Aorta (tissue), 5 donors: ENCODE measurements at regions not wholly inside any gene's neighbourhood (a gene's known extent, or its start where the extent isn't known, plus 50 kb on each side); places are given as distances from the start of the nearest gene placed in this dataset.

Experiments used
- ATAC-seq: fragments of 200-7000 bp; cut with Tn5 transposase; one replicate; pipeline ENCODE4 v1.9.1; 2022; ENCODE audit warnings: moderate library complexity; ENCODE audit not compliant: low FRiP score
- DNase-seq, 2 donors: peaks; one replicate each; pipeline ENCODE4 v3.0.0-alpha.2; 2020
- H3K27ac ChIP-seq, 2 donors: one replicate each; pipeline ENCODE4 v1.5.1; 2013; ENCODE audit warnings: low read length in 2 of 2, mild to moderate bottlenecking in 2 of 2, moderate library complexity in 2 of 2, control low read depth in 1 of 2, inconsistent platforms in 1 of 2, low read depth in 1 of 2
- H3K27me3 ChIP-seq, 2 donors: one replicate each; pipeline ENCODE4 v1.6.1; 2013; ENCODE audit warnings: control low read depth in 1 of 2, low read length in 1 of 2, mild to moderate bottlenecking in 1 of 2, moderate library complexity in 1 of 2; ENCODE audit not compliant: insufficient read depth in 2 of 2, control insufficient read depth in 1 of 2
- H3K36me3 ChIP-seq, 2 donors: one replicate each; pipeline ENCODE4 v1.6.1; 2013; ENCODE audit warnings: control low read depth in 1 of 2, low read length in 1 of 2, mild to moderate bottlenecking in 1 of 2; ENCODE audit not compliant: insufficient read depth in 2 of 2, control insufficient read depth in 1 of 2
- H3K4me1 ChIP-seq, 2 donors: one replicate each; pipeline ENCODE4 v1.6.1; 2013; ENCODE audit warnings: low read length in 2 of 2, control low read depth in 1 of 2, mild to moderate bottlenecking in 1 of 2, moderate library complexity in 1 of 2; ENCODE audit not compliant: insufficient read depth in 2 of 2, control insufficient read depth in 1 of 2
- H3K4me3 ChIP-seq, 2 donors: one replicate each; pipeline ENCODE4 v1.5.1; 2013; ENCODE audit warnings: low read length in 2 of 2, control low read depth in 1 of 2, mild to moderate bottlenecking in 1 of 2
- H3K9me3 ChIP-seq: one replicate; pipeline ENCODE4 v1.6.1; 2013; ENCODE audit warnings: mild to moderate bottlenecking, low read length; ENCODE audit not compliant: control insufficient read depth
- WGBS, 2 donors: extraction: QIAGEN DNeasy Blood & Tissue Kit; methylation state at CpG; one replicate each; pipeline ENCODE4 v1.1.7; 2013; 5-methylcytosine and 5-hydroxymethylcytosine counted together
- intact Hi-C, 2 donors: fragments of 100-400 bp; cut with DNase I; formaldehyde crosslinking; loops; one replicate each; pipeline versions ENCODE4 v1.14.2 to v1.15.0; 2022
- donor health status: healthy with polysubstance abuse.
- donor health status: Bipolar disorder and iron deficiency.
- donor health status: DM: no; HTN: no; CAD: no.
- donor health status: DM: no; HTN: no; CAD: no.
- donor health status: DM: yes; HTN: yes; CAD: no.

DNA sequence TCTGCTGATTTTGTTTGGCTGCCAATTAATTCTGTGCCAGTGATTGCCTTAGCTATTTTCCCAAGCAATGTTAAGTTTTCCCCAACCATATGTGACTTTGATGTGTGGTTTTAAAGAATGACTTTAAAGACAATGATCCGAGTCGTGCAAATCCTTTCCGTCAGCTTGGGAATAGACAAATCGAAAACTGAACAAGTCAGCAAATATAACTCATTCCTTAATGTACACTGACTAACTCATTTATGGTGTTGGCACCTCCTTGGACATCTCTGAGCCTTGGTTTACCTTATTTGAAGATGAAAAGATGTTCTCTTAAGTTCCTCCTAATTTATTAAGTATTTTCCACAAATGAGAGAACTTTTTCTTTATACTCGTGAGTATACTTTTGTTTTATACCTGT lies 249.4 kb upstream of the SLCO3A1 start:
- Histone ChIP-seq H3K27ac (no peak overlapping the region), H3K36me3 (no peaks in the 10 kb centered on the region), H3K4me3 (no peak overlapping the region), H3K4me1 (no peaks in the 10 kb centered on the region), H3K9me3 (peaks cover 2% of the 10 kb centered on the region), H3K27me3 (no peaks in the 10 kb centered on the region)
- intact Hi-C loops = no loop called here
- ATAC-seq (no peak), DNase-seq (no peak)
- WGBS, 2 donors = 67 to 71% methylated on average over 5 of the region's 5 CpGs

DNA sequence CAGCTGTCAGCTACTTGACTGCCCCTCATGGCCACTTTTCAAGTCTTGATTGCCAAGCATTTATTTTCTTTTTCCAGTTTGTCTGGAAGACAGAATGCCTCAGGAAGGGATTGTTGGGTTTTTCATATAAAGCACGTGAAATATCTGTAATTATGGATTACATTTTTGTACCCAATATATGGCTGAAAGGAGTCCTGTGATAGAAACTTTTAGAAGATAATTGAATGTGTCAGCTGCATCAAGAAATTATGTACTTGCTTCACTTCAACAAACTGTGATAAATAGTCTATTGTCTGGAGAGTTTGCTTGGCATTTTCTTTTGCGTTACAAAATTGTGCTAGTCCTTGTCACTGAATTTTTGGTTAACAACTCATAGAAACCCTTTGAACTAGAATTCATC lies 247.9 kb upstream of the SLCO3A1 start:
- Histone ChIP-seq H3K36me3 (no peaks in the 10 kb centered on the region), H3K27ac (no peak overlapping the region), H3K9me3 (peaks cover 2% of the 10 kb centered on the region), H3K4me1 (no peaks in the 10 kb centered on the region), H3K27me3 (peaks cover 0 to 1% of the 10 kb centered on the region in 2 donors), H3K4me3 (no peak overlapping the region)
- 14 to 29% methylated on average over 2 of the region's 2 CpGs for WGBS, 2 donors
- intact Hi-C loops = no loop called here
- ATAC-seq (no peak), DNase-seq (no peak)

DNA sequence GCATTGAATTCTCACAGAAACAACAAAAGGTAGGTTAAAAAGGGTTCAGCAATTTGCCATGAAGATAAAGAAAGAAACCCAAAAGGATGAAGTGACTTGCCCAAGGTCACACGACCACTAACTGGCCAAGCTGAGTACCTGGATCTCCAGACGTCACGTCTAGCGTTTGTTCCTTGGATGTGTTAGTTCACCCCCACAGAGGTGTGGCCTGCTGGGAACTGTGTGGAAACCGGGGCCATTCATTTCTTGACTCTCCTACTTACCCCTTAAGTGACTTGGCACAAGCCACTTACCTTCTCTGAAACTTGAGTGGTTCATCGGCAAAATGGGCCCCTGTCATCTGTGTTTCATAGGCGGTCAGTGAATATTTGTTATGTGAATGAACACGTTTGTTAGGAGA lies 244.3 kb upstream of the SLCO3A1 start:
- no peak for ATAC-seq

DNA sequence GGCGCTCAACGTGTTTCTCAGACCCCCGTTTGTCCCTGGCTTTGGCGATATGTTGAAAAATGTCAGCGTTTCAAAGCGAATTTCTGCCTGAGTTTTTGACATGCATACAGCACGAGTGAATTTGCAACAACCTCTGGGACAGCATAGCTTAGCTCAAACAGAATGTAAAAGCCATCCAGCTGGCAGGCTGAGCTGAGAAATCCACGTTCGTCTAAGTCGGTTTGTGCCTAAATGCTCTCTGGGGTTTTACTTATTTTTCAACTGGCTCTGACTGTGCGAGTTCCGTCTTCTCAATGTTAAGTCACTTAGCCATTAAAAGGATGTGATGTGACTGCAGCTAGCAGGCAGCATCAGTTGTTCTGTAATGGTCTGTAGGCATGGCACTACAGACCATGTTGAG lies 243.5 kb upstream of the SLCO3A1 start:
- ATAC-seq (no peak), DNase-seq (no peak)
- WGBS, 2 donors = 20 to 36% methylated on average over 12 of the region's 12 CpGs
- intact Hi-C loops = no loop called here
- Histone ChIP-seq H3K9me3 (no peaks in the 10 kb centered on the region), H3K27me3 (peaks cover 0 to 1% of the 10 kb centered on the region in 2 donors), H3K36me3 (no peaks in the 10 kb centered on the region), H3K4me3 (no peak overlapping the region), H3K4me1 (no peaks in the 10 kb centered on the region), H3K27ac (no peak overlapping the region)

More for the DNA sequence above, 244.3 kb upstream of the SLCO3A1 start:
- intact Hi-C loops = no loop called here
- no peaks in the 10 kb centered on the region for H3K4me1 ChIP-seq
- no peak overlapping the region for H3K4me3 ChIP-seq
- DNase-seq = no peak
- no peaks in the 10 kb centered on the region for H3K9me3 ChIP-seq
- peaks cover 0 to 1% of the 10 kb centered on the region in 2 donors for H3K27me3 ChIP-seq
- WGBS, 2 donors = 73 to 75% methylated on average over 8 of the region's 8 CpGs
- no peak overlapping the region for H3K27ac ChIP-seq
- no peaks in the 10 kb centered on the region for H3K36me3 ChIP-seq

DNA sequence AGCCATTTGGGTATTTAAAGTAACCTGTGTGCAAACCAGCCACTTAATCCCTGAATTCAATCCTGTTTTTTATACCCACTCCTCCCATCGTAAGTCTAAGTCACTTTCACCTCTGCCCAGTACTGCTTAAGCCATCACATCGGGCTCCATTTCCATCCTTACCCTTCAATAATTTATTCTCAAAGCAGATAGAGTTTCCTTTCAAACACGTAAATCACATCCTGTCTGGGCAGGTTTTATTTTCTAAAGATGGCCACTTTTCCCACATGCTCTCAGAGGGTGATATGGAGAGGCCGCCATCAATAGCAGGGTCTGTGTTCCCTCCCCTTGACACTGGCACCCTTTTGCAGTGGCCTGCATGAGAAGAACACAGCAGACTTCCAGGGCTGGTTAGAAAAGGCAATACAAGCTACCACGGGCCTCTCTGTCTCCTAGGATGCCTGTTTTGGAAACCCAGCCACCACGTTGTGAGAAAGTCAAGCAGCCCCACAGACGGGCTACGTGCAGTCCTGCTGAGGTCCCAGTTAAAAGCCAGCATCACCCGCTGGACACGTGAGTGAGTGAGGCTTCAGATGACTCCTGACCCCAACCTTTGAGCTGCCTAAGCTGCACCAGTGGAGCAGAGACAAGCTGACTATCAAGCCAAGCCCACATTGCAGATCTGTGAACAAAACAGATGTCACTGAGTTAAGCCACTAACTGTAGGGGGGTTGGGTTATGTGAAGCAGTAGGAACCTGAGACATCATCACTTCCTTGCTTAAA lies 241.8 kb upstream of the SLCO3A1 start:
- H3K4me1 ChIP-seq = no peaks in the 10 kb centered on the region
- DNase-seq (no peak), ATAC-seq (no peak)
- no peak overlapping the region for H3K4me3 ChIP-seq
- H3K27ac ChIP-seq = no peak overlapping the region
- no peaks in the 10 kb centered on the region for H3K36me3 ChIP-seq
- peaks cover 0 to 1% of the 10 kb centered on the region in 2 donors for H3K27me3 ChIP-seq
- 52% methylated on average over 10 of the region's 10 CpGs for WGBS, 2 donors
- H3K9me3 ChIP-seq = no peaks in the 10 kb centered on the region
- intact Hi-C loops = no loop called here

DNA sequence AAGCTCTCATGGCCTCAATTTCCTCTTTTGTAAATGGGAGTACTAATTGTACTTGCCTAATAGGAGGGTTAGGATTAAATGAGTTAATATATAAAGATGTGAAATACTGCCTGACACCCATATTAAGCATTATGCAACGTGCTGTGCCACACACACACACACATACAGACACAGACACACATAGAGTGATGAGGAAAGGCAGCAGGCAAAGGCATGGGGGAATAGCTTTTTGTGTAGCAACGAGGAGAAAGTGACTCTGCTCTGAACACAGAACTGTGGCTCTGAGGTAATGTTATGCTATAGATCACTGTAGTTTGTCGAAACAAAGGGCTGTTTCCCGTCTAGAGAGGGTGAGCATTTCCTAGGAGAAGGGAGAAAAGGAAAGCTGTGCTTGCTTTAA lies 233.3 kb upstream of the SLCO3A1 start:
- H3K9me3 ChIP-seq = peaks cover 1% of the 10 kb centered on the region
- WGBS, 2 donors = 18 to 19% methylated on average over 4 of the region's 4 CpGs
- no peaks in the 10 kb centered on the region for H3K4me1 ChIP-seq
- no peaks in the 10 kb centered on the region for H3K36me3 ChIP-seq
- DNase-seq (no peak), ATAC-seq (no peak)
- intact Hi-C loops = no loop called here
- H3K27ac ChIP-seq = no peak overlapping the region
- H3K4me3 ChIP-seq = no peak overlapping the region
- no peaks in the 10 kb centered on the region for H3K27me3 ChIP-seq

DNA sequence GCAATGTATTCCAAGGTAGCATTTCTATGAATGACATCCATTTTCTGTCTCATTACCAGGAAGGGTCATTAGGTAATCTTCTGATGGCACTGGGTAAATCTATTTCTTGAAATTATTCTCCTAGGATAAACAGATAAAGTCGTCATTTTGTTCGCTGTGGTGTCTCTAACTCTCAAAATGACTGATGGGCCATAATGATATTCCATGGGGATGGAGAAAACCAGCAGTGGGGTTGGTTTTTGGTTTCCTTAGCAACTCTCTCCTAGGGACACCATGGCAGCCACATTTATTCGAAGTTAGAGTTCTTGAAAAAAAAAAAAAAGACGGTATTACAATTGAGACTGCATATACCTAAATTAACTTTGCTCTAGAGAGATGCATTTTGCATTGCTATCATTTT lies 231.3 kb upstream of the SLCO3A1 start:
- intact Hi-C loops = no loop called here
- DNase-seq = no peak

DNA sequence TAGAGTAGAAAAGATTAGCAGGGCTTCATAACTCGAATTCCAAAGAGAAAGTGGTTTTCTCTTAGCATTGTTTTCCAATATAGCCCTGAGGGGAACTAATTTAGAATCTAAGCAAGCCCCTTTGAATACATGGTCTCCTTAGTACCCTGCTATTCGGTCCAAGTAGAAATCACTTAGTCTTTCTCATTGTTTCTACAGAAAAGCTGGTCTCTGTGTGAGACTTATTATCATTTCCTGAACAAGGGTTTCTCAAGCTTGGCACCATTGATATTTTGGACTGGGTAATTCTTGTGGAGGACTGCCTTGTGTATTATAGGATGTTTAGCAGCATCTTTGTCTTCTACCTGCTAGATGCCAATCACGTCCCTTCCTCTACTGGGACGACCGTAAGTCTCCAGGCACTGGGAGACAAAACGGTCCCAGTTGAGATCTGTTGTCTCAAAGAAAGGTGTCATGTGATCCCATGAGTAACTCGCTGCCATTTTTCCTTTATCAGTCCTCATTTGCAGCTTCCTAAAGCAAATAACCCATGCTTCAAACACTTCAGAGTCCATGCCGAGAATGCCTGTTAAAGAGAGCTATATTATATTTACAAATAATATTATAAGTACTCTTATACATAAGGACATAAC lies 230.7 kb upstream of the SLCO3A1 start:
- DNase-seq = no peak
- H3K4me1 ChIP-seq = no peaks in the 10 kb centered on the region
- intact Hi-C loops = no loop called here
- no peaks in the 10 kb centered on the region for H3K36me3 ChIP-seq
- no peaks in the 10 kb centered on the region for H3K27me3 ChIP-seq
- H3K27ac ChIP-seq = no peak overlapping the region
- no peaks in the 10 kb centered on the region for H3K9me3 ChIP-seq
- H3K4me3 ChIP-seq = no peak overlapping the region
- 64 to 67% methylated on average over 8 of the region's 8 CpGs for WGBS, 2 donors
- no peak for ATAC-seq

More for the DNA sequence above, 231.3 kb upstream of the SLCO3A1 start:
- ATAC-seq = no peak
- no peaks in the 10 kb centered on the region for H3K36me3 ChIP-seq
- H3K4me1 ChIP-seq = no peaks in the 10 kb centered on the region
- 30 to 32% methylated on average over 4 of the region's 4 CpGs for WGBS, 2 donors
- H3K4me3 ChIP-seq = no peak overlapping the region
- H3K9me3 ChIP-seq = no peaks in the 10 kb centered on the region
- H3K27ac ChIP-seq = no peak overlapping the region
- no peaks in the 10 kb centered on the region for H3K27me3 ChIP-seq

DNA sequence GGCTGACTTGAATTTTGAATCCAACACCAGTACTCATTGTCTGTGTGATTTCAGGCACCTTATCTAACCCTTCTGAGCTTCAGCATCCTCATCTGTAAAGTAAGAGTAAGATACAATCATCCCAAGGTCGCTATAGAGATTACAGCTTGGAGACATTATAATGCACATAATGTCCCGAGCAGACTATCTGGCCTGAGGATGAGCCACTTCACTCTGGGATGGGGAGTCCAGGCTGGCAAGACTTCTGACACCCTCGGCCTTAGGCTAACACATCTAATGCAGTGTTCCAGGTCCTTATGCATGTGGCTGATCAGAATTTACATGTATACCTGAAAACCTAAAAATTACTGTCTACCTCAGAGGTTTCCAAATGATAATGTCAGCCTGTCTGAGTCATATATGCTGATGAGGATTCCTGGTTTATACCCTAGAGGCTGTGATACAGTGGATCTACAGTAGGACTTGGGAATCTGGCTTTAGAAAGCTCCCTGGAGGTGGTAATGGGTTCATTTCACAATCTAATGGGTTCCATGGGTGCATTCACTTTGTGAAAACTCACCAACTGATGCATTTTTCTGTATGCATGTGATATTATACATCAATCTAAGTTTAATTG lies 229.0 kb upstream of the SLCO3A1 start:
- intact Hi-C loops = no loop called here
- Histone ChIP-seq H3K9me3 (peaks cover 2% of the 10 kb centered on the region), H3K27me3 (no peaks in the 10 kb centered on the region), H3K4me3 (no peak overlapping the region), H3K36me3 (no peaks in the 10 kb centered on the region), H3K27ac (no peak overlapping the region), H3K4me1 (no peaks in the 10 kb centered on the region)
- no peak for ATAC-seq
- WGBS, 2 donors = 89% methylated on average over 3 of the region's 3 CpGs
- no peak for DNase-seq
